Upper lobe of right lung (tissue), 1 donor: ENCODE measurements at regions not wholly inside any gene's neighbourhood (a gene's known extent, or its start where the extent isn't known, plus 50 kb on each side); places are given as distances from the start of the nearest gene placed in this dataset.

Source experiments
- ATAC-seq: fragments of 200-7000 bp; cut with Tn5 transposase; one replicate; pipeline ENCODE4 v1.9.1; 2020; ENCODE audit warnings: mild to moderate bottlenecking, moderate library complexity
- DNase-seq: peaks from one replicate; pipeline ENCODE4 v3.0.0-alpha.2; 2020
- H3K27ac ChIP-seq: fragments of 200-600 bp; one replicate; pipeline ENCODE4 v1.8.0; 2022
- H3K27me3 ChIP-seq: fragments of 200-600 bp; one replicate; pipeline ENCODE4 v1.8.0; 2022; ENCODE audit warnings: mild to moderate bottlenecking
- H3K36me3 ChIP-seq: fragments of 200-600 bp; one replicate; pipeline ENCODE4 v1.8.0; 2022
- H3K4me1 ChIP-seq: fragments of 200-600 bp; one replicate; pipeline ENCODE4 v1.8.0; 2022
- H3K4me3 ChIP-seq: fragments of 200-600 bp; one replicate; pipeline ENCODE4 v1.8.0; 2022; ENCODE audit warnings: mild to moderate bottlenecking
- H3K9me3 ChIP-seq: fragments of 200-600 bp; one replicate; pipeline ENCODE4 v1.8.0; 2022
- intact Hi-C: fragments of 100-400 bp; cut with DNase I; formaldehyde crosslinking; loops from one replicate; pipeline ENCODE4 v1.11.0; 2022
- TF ChIP-seq, protein P1 (sequence below): fragments of 200-600 bp; IDR thresholded peaks from one replicate; pipeline ENCODE4 v1.8.0; 2022; ENCODE audit warnings: antibody characterized with exemption
- donor health status: DM: no; HTN: yes; CAD: no; lungs with severe emphysema.

DNA sequence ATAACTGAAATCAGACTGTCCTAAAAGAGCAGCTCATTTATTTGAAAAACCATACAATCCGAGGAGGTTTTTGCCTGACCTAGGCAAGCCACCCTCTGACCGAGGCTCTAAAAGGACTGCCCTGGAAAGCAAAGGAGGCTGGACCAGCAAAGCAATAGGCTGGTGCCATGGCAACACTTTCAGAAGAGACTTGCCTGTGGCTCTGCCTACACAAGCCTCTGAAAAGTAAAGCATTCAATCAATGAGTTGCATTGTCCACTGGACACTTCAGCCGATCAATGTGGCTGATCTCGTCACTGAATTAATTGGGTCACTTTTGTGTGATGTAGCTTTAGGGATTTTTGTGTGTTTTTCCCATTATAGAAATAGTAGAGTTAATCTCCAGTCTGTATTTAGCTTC is 99.1 kb upstream of the SEMA6D start:
- Histone ChIP-seq H3K4me3 (no peak overlapping the region), H3K4me1 (no peaks in the 10 kb centered on the region), H3K27me3 (no peaks in the 10 kb centered on the region), H3K36me3 (no peaks in the 10 kb centered on the region), H3K27ac (no peak overlapping the region), H3K9me3 (no peaks in the 10 kb centered on the region)
- DNase-seq (no peak), ATAC-seq (no peak)
- intact Hi-C loops, result no loop called here
- TF ChIP-seq, protein P1, sequence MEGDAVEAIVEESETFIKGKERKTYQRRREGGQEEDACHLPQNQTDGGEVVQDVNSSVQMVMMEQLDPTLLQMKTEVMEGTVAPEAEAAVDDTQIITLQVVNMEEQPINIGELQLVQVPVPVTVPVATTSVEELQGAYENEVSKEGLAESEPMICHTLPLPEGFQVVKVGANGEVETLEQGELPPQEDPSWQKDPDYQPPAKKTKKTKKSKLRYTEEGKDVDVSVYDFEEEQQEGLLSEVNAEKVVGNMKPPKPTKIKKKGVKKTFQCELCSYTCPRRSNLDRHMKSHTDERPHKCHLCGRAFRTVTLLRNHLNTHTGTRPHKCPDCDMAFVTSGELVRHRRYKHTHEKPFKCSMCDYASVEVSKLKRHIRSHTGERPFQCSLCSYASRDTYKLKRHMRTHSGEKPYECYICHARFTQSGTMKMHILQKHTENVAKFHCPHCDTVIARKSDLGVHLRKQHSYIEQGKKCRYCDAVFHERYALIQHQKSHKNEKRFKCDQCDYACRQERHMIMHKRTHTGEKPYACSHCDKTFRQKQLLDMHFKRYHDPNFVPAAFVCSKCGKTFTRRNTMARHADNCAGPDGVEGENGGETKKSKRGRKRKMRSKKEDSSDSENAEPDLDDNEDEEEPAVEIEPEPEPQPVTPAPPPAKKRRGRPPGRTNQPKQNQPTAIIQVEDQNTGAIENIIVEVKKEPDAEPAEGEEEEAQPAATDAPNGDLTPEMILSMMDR, result no peak

DNA sequence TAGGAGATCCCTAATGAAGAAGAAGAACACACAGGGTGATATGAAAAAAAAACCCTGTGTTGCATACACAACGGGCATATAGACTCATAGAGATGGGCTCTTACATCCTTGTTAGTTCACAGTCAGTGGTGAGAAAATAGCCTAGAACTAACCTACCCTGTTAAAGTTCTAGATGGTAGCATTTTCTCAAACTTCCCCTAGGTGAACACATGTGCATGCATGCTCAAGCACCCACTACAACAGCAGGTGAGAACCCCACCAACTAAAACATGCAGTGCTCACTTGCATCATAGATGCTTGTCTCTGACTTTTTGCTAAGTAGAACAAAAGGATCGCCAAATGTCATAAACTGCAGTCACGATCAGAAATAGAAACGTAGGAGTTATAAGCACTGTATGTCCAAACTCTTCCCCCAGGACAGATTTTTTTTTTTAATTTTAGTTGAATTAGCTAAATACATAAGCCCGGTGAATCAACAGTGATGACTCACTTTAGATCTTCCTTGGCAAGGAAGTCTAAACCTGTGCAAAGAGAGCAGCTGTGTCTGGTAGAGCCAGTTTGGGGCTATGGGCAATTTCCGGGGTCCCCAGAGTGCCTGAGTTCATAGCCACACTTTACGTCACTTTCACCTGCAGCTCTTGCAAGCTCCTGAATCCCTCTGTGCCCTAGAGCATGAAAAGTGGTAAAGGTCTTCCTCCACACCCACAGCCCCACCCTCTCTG is 96.2 kb upstream of the SEMA6D start:
- Histone ChIP-seq H3K4me3 (no peak overlapping the region), H3K36me3 (no peaks in the 10 kb centered on the region), H3K4me1 (no peaks in the 10 kb centered on the region), H3K27ac (no peak overlapping the region), H3K27me3 (no peaks in the 10 kb centered on the region), H3K9me3 (no peaks in the 10 kb centered on the region)
- no peak for DNase-seq
- ATAC-seq, result no peak
- intact Hi-C loops, result no loop called here
- TF ChIP-seq, protein P1, result no peak

DNA sequence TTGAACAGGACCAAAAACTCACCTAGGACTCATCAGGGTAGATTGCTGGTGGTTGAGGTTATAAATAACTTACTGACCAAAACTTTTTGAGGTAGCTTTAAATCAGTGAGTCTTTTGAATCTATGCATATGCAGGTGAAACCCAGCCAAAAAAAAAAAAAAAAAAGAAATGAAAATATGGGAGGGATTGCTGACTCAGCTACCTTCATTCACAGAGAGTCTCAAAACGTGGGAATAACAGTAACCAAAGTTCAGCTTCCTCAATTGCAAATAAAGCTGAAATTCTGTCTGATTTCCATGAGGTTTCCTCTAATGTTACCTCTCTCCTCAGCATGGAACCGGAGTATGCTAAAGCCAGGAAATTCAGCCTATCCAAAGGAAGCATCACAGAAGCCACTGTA is 95.2 kb upstream of the SEMA6D start:
- Histone ChIP-seq H3K9me3 (no peaks in the 10 kb centered on the region), H3K27ac (no peak overlapping the region), H3K4me1 (no peaks in the 10 kb centered on the region), H3K4me3 (no peak overlapping the region), H3K36me3 (no peaks in the 10 kb centered on the region), H3K27me3 (no peaks in the 10 kb centered on the region)
- ATAC-seq (no peak), DNase-seq (no peak)
- TF ChIP-seq, protein P1, result no peak
- intact Hi-C loops, result no loop called here

DNA sequence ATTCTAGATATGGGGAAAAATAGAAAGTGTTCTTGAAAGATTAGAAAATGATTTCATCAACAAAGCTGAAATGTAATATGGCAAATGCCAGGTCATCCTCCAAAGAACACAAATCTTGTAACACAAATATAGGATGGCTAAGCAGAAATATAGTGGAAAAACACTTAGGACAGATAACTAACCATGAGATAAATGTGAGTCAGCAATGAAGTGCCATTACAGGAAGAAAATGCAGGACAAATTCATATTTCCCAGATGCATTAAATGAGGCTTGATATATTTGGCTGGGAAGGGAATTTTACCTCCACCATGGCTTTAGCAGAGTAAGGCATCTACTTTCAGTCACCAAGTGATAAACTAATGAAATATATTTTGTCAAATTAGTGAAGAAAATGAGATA is 92.8 kb upstream of the SEMA6D start:
- intact Hi-C loops, result no loop called here
- TF ChIP-seq, protein P1, result no peak
- Histone ChIP-seq H3K36me3 (no peaks in the 10 kb centered on the region), H3K27me3 (no peaks in the 10 kb centered on the region), H3K4me1 (no peaks in the 10 kb centered on the region), H3K27ac (no peak overlapping the region), H3K9me3 (no peaks in the 10 kb centered on the region), H3K4me3 (no peak overlapping the region)
- ATAC-seq (no peak), DNase-seq (no peak)

DNA sequence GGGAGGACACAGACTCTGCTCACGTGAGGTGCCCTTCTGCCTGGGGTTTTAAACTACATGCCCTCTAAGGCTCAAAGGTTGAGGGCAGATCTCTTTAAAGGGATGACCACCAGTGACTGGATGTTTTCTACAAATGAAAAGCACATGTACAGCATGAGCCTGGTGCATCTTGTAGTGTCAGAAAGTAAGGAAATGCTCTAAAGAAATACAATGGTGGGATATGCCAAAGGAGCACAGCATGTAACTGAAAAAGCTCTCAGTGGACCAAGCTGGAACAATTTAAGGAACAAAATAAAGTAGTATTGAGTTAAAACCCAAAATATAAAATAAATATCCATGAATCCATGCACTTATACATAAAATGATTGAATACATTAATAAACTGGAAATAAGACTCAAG is 78.3 kb upstream of the SEMA6D start:
- ATAC-seq (no peak), DNase-seq (no peak)
- no peaks in the 10 kb centered on the region for H3K9me3 ChIP-seq
- TF ChIP-seq, protein P1, result no peak
- H3K4me1 ChIP-seq, result no peaks in the 10 kb centered on the region
- no peak overlapping the region for H3K27ac ChIP-seq
- no peaks in the 10 kb centered on the region for H3K27me3 ChIP-seq
- H3K36me3 ChIP-seq, result no peaks in the 10 kb centered on the region
- intact Hi-C loops, result no loop called here
- H3K4me3 ChIP-seq, result no peak overlapping the region

DNA sequence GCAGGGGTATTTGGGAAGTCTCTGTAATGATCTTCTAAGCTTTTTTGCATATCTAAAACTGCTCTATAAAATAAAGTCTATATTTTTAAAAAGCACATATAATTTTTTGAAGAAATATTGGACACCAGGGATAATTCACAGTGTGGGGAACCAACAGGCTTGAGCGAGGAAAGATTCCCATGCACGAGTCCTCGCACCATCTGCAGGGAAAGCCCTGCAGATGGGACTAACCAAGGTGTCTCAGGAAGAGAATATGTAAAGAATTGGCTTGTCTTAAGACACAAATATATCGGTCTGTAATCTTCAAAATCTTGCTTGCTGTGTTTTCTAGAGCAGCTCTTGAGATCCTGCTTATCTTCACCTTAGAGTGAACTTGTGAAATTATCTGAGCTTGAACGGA is 77.2 kb upstream of the SEMA6D start:
- intact Hi-C loops, result no loop called here

More for the DNA sequence above, 77.2 kb upstream of the SEMA6D start:
- H3K9me3 ChIP-seq, result no peaks in the 10 kb centered on the region
- H3K4me1 ChIP-seq, result no peaks in the 10 kb centered on the region
- no peak overlapping the region for H3K27ac ChIP-seq
- DNase-seq (no peak), ATAC-seq (no peak)
- TF ChIP-seq, protein P1, result no peak
- no peak overlapping the region for H3K4me3 ChIP-seq
- H3K27me3 ChIP-seq, result no peaks in the 10 kb centered on the region
- H3K36me3 ChIP-seq, result no peaks in the 10 kb centered on the region
